PC-3 (cell line): ENCODE measurements at regions not wholly inside any gene's neighbourhood (a gene's known extent, or its start where the extent isn't known, plus 50 kb on each side); places are given as distances from the start of the nearest gene placed in this dataset.

Experiments
- EZH2 ChIP-seq: fragments of 300-600 bp; sonication (generic); IDR thresholded peaks from one replicate; pipeline ENCODE4 v1.6.1; 2017; ENCODE audit warnings: antibody characterized with exemption, mild to moderate bottlenecking, low read length; ENCODE audit not compliant: unreplicated experiment
- EZH2phosphoT487 ChIP-seq: fragments of 300-600 bp; sonication (generic); IDR thresholded peaks from 2 replicates; pipeline ENCODE4 v1.6.1; 2018; ENCODE audit warnings: mild to moderate bottlenecking, antibody characterized with exemption, low read length, borderline replicate concordance
- TF ChIP-seq, protein P1 (sequence below): fragments of 300-600 bp; sonication (generic); conservative IDR thresholded peaks from 2 replicates; pipeline ENCODE4 v1.5.1; 2017; ENCODE audit warnings: antibody characterized with exemption, low read depth, mild to moderate bottlenecking, low read length

DNA sequence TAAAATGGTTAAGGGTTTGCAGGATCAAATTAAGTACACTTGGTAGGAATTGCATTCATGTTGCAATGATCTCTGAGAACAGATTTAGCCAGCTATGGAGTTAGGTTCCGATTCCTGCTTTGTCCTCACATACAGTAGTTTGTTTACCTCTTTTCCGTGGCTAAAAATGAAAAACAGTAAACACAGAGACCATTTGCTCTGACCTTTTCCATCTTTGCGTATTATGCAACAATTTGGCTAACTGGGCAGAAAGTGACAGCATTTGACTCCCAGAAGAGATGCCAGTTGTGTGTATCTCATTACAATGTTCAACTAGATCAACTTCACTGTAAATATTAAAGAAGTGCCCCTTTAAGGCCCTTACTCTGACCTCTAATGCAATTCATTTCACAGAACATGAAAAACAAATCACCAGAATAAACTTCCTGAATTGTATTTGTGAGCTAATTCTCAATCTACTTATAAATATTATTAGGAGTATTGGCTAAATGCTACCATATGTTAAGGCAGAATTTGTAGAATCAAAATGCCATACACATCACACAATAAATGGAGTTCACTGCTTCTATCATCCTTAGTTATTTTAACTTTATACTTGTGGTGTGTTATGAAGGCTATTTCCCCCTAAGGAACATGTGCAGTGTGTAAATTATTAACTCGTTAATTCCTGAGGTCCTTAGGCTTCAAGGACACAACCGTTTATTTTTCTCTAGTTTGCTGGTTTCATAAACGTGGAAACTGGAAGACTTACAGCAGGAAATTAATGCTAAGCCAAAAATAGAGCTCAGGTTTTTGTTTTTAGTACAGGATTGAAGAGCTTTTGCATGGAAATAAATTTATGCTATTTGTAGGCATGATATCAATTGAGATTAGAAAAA is 380.7 kb upstream of the CITED2 start:
- TF ChIP-seq, protein P1, sequence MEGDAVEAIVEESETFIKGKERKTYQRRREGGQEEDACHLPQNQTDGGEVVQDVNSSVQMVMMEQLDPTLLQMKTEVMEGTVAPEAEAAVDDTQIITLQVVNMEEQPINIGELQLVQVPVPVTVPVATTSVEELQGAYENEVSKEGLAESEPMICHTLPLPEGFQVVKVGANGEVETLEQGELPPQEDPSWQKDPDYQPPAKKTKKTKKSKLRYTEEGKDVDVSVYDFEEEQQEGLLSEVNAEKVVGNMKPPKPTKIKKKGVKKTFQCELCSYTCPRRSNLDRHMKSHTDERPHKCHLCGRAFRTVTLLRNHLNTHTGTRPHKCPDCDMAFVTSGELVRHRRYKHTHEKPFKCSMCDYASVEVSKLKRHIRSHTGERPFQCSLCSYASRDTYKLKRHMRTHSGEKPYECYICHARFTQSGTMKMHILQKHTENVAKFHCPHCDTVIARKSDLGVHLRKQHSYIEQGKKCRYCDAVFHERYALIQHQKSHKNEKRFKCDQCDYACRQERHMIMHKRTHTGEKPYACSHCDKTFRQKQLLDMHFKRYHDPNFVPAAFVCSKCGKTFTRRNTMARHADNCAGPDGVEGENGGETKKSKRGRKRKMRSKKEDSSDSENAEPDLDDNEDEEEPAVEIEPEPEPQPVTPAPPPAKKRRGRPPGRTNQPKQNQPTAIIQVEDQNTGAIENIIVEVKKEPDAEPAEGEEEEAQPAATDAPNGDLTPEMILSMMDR: no peak
- no peak for TF ChIP-seq EZH2phosphoT487
- TF ChIP-seq EZH2: no peak
